OCI-LY7 (cell line): ENCODE measurements at regions not wholly inside any gene's neighbourhood (a gene's known extent, or its start where the extent isn't known, plus 50 kb on each side); places are given as distances from the start of the nearest gene placed in this dataset.

Experiments used
- CTCF ChIP-seq: fragments of 200-600 bp; sonication (generic); conservative IDR thresholded peaks from 2 replicates; pipeline ENCODE4 v1.5.1; 2014; ENCODE audit warnings: mild to moderate bottlenecking, antibody characterized with exemption, low read length, moderate library complexity, mixed read lengths
- EZH2phosphoT487 ChIP-seq: fragments of 200-600 bp; sonication (generic); IDR thresholded peaks from 2 replicates; pipeline ENCODE4 v1.6.1; 2018; ENCODE audit warnings: low read depth, borderline replicate concordance, mild to moderate bottlenecking, mixed run types, antibody characterized with exemption, low read length, moderate library complexity, mixed read lengths

GRCh38 chr6:22827760-22828159, 258.4 kb downstream of the HDGFL1 start:
- TF ChIP-seq CTCF (no peak), EZH2phosphoT487 (no peak)
